Endothelial cell of umbilical vein (primary cell): ENCODE measurements at regions not wholly inside any gene's neighbourhood (a gene's known extent, or its start where the extent isn't known, plus 50 kb on each side); places are given as distances from the start of the nearest gene placed in this dataset.

Experiments used
- EZH2 ChIP-seq: IDR thresholded peaks from 2 replicates; pipeline ENCODE4 v1.6.1; 2012; ENCODE audit warnings: borderline replicate concordance, low read depth, mild to moderate bottlenecking, moderate library complexity, low read length, inconsistent platforms; ENCODE audit not compliant: severe bottlenecking
- POLR2AphosphoS5 ChIP-seq: IDR thresholded peaks from 2 replicates; pipeline ENCODE4 v1.6.1; 2012; ENCODE audit warnings: low read depth, mild to moderate bottlenecking, control low read depth, low read length, moderate library complexity; ENCODE audit not compliant: insufficient read depth

- TF ChIP-seq EZH2 (no peak), POLR2AphosphoS5 (no peak)
These were observed 218.7 kb downstream of the INSC start for GRCh38 chr11:15333407-15333806.
